HG02870 (cell line): ENCODE measurements at regions not wholly inside any gene's neighbourhood (a gene's known extent, or its start where the extent isn't known, plus 50 kb on each side); places are given as distances from the start of the nearest gene placed in this dataset.

ENCODE experiments used
- ATAC-seq: cut with Tn5 transposase; IDR thresholded peaks from one replicate; pipeline ENCODE4 v1.9.1; 2021; ENCODE audit warnings: mild to moderate bottlenecking, moderate library complexity; ENCODE audit not compliant: unreplicated experiment

DNA sequence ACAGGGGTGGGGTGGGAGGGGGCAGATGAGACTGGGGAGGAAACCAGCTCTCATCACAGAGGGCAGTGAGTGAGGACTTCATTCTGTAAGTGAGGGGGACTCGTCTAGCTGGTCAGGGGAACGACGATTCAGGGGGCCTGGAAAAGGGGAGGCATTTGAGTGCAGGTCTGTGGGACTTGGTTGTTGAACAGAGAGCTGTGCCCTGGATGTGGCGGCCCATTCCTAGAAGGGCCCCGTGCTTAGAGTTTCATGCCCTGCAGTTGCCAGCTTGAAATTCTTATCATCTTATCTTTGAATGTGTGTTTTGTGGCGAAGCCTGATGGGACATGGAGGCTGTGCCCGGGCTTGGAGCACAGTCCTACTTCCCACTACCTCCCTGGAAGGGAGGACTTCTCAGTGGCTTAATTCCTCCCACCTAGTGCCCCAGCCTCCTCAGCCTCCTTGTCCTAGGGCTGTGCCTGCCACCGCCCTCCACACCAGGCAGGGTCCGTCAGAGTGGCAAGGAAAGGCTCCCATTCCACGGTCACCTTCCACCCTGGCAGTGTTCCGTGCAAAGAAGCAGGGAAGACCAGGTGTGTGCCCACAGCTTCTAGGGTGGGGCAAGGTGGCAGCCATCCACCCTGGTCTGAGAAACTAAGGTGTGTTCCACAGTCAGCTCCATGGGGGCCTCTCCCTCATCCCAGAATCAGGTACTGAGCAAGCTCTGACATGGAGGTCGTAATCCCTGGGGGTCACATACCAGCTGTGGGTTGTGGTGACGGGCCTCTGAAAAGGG, 59.7 kb upstream of the LMO1 start:
- no peak for ATAC-seq

DNA sequence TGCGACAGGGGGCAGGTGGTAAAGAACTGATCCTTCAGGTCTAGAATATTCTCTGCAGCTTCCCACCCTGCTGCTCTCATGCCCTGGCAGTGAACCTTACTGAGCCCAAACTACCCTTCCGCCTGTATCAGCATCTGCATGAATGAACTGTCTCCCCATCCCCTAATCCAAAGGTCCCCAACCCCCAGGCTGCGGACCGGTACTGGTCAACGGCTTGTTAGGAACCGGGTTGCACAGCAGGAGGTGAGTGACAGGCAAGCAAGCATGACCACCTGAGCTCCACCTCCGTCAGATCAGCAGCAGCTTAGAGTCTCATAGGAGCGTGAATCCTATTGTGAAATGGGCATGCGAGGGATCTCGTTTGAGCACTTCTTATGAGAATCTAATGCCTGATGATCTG, 58.2 kb upstream of the LMO1 start:
- no peak for ATAC-seq

DNA sequence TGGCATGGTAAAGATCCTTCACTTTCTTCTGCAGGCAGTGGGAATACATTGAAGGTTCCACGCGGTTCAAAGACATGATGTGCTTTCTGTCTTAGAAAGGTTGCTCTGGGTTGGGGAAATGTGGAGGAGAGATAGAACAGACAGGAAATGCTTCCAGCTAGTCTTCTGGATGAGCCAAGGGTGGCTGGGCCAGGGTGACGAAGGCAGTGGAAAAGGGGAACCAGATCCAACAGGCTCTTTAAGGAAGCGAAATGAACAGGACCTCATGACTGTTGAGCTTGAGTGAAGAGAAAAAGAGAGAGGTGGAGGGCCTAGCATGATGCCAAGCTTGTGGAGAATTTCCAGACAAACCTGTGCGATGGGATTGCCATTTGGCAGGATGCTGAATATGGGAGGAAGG, 56.4 kb upstream of the LMO1 start:
- ATAC-seq: no peak

DNA sequence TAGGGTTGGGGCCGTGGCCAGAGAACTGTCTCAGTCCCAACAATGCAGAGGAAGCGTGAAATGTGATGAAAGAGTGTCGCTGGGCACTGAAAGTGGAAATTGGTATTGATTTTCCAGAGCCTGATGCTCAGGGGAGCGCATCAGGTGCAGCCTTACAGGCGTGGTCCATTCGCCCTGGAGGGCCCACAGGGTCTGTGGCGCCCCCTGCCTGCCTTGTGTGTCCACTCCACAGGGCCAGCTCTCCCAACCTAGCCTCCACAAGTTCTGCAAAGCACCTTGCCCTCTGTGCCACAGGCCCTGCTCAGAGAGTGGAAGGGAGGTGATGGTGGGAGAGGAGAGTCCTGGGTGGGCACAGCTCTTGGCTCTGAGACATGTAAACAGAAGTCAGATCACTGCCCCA, 54.9 kb upstream of the LMO1 start:
- ATAC-seq: no peak

DNA sequence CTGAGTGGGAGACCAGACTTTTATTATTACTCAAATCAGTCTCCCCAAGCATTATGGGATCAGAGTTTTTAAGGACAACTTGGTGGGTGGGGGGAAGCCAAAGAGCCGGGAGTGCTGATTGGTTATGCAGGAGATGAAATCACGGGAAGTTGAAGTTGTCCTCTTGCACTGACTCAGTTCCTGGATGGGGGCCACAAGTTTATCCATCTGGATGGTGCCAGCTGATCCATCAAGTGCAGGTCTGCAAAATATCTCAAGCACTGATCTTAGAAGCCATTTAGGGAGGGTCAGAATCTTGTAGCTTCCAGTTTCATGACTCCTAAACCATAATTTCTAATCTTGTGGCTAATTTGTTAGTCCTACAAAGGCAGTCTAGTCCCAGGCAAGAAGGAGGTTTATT, 53.5 kb upstream of the LMO1 start:
- no peak for ATAC-seq

DNA sequence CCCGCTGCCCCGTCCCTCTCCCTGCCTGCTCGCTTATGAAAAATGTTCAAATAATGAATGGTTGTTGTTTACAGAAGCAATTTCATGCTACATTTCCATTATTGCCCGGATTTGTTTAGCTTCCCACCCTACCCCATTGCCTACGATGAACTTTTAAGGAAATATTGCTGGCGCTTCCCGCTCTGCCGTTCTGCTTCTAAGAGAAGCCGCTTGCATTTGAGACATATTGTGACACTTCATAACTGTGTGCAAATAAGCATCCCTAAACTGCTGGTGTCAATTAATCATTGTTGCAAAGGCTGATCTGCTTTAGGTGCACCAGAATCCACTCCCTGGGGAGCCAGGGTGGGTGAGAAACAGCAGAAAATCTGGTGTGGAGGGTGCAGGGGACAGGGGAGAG, 52.3 kb upstream of the LMO1 start:
- no peak for ATAC-seq

DNA sequence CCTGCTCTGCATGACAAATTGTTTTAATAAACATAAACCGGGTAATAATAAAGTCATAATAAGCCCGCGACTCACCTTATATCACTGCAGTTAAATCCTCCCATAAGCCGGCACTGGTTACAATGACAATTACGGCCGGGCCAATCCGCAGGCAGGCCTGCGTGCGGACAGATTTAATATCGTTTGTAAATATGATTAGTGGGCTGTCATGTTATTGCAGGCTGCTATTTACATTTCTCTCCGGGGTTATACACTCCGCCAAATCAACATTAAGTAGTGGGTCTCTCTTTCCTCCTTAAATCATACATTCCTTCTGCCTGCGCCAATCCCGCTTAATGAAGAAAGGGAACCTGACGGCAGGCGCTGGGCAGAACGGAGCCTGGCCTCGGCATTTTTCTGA, 51.8 kb upstream of the LMO1 start:
- ATAC-seq: no peak

DNA sequence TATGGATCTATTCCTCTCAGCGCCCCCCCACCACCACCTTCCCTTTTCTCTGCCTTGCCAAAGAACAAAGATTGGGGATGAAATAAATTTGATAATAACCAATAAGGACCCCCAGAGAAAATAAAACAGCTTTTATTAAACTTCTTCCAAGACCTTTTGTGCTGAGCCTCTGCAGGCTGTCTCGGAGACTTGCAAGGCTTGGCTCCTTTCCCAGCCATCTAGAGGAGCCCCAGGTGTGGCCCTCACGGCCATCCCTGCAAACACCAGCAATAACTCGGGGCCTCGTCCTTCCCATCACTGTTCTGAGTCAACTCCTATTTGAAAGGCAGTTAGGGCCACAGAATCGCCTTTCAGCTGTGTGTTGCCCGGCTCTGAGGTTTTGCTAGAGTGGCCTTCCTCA, 51.2 kb upstream of the LMO1 start:
- no peak for ATAC-seq

DNA sequence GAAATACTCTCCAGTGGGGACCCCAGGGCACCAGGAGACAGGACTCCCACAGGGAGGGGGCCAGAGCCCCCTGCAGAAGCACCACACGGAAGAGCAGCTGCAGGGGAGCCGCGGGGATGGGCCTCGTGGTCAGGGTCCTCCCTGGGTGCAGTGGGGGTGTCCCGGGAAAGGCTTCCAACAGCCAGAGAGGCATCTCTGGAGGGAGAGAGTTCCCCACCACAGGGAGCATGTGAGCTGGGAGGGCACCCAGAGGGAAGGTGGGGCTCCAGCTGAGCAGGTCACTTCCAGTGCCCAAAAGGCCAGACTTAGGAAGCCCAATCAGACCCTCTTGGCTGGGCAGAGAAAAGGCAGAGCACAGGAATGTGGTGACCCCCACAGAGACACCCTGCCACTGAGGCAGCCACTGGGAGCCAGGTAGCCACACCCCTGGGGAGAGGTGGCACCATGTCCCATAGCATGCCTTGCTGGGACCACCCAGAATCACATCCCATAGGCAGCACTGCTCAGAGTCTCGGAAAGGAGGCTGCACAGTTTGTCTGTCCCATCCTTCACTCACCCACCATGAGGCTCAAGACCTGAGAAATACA, 49.9 kb upstream of the LMO1 start:
- no peak for ATAC-seq
